Liver (tissue), 8 donors: ENCODE measurements at regions not wholly inside any gene's neighbourhood (a gene's known extent, or its start where the extent isn't known, plus 50 kb on each side); places are given as distances from the start of the nearest gene placed in this dataset.

Source experiments
- DNase-seq: peaks from one replicate; pipeline ENCODE4 v3.0.0-alpha.2; 2017; ENCODE audit warnings: low spot score
- H3K27ac ChIP-seq, 2 donors: one replicate each; pipeline ENCODE4 v1.7.0; 2013; ENCODE audit warnings: inconsistent platforms in 2 of 2, low read length in 2 of 2, control low read depth in 1 of 2, low read depth in 1 of 2, mild to moderate bottlenecking in 1 of 2
- H3K27me3 ChIP-seq, 4 donors: one replicate each; pipeline versions ENCODE4 v1.6.1 to v1.7.0; 2013; ENCODE audit warnings: low read length in 3 of 4, inconsistent platforms in 1 of 4, mild to moderate bottlenecking in 1 of 4, moderate library complexity in 1 of 4; ENCODE audit not compliant: control insufficient read depth in 4 of 4, insufficient read depth in 4 of 4
- H3K36me3 ChIP-seq, 4 donors: one replicate each; pipeline versions ENCODE4 v1.6.1 to v1.7.0; 2013; ENCODE audit warnings: low read length in 3 of 4, mild to moderate bottlenecking in 3 of 4, low read depth in 1 of 4, moderate library complexity in 1 of 4; ENCODE audit not compliant: control insufficient read depth in 4 of 4, insufficient read depth in 3 of 4
- H3K4me1 ChIP-seq, 4 donors: one replicate each; pipeline versions ENCODE4 v1.6.1 to v1.7.0; 2013; ENCODE audit warnings: low read length in 3 of 4, mild to moderate bottlenecking in 3 of 4, moderate library complexity in 1 of 4; ENCODE audit not compliant: control insufficient read depth in 4 of 4, insufficient read depth in 4 of 4
- H3K4me3 ChIP-seq, 3 donors: one replicate each; pipeline versions ENCODE4 v1.6.1 to v1.7.0; 2013; ENCODE audit warnings: low read length in 3 of 3, control low read depth in 1 of 3, low read depth in 1 of 3, mild to moderate bottlenecking in 1 of 3
- H3K9ac ChIP-seq, 2 donors: one replicate each; pipeline ENCODE4 v1.7.0; 2013; ENCODE audit warnings: low read length in 2 of 2, mild to moderate bottlenecking in 2 of 2, moderate library complexity in 2 of 2, control low read depth in 1 of 2, low read depth in 1 of 2
- H3K9me3 ChIP-seq, 4 donors: one replicate each; pipeline versions ENCODE4 v1.6.1 to v1.7.0; 2013; ENCODE audit warnings: low read length in 3 of 4; ENCODE audit not compliant: control insufficient read depth in 4 of 4
- ATF3 ChIP-seq: IDR thresholded peaks from 2 replicates; pipeline ENCODE4 v1.6.1; 2016; ENCODE audit warnings: antibody characterized with exemption
- CTCF ChIP-seq: fragments of 150-350 bp; IDR thresholded peaks from 2 replicates; pipeline ENCODE4 v1.5.1; 2017; ENCODE audit warnings: improper control_type of control experiment, low read depth, low read length; ENCODE audit not compliant: missing input control
- EGR1 ChIP-seq, 2 donors: IDR thresholded peaks; 2 replicates each; pipeline ENCODE4 v1.6.1; 2016 to 2018; ENCODE audit warnings: antibody characterized with exemption in 2 of 2, low read depth in 2 of 2
- FOXA1 ChIP-seq: IDR thresholded peaks from 2 replicates; pipeline ENCODE4 v1.6.1; 2016; ENCODE audit warnings: antibody characterized with exemption
- FOXA2 ChIP-seq: IDR thresholded peaks from 2 replicates; pipeline ENCODE4 v1.6.1; 2016; ENCODE audit warnings: antibody characterized with exemption
- GABPA ChIP-seq, 2 donors: IDR thresholded peaks in 1 of 2; conservative IDR thresholded peaks in 1 of 2; 2 replicates each; pipeline ENCODE4 v1.6.1; 2016; ENCODE audit warnings: antibody characterized with exemption in 2 of 2, mild to moderate bottlenecking in 1 of 2, moderate library complexity in 1 of 2
- HNF4A ChIP-seq, 2 donors: conservative IDR thresholded peaks; 2 replicates each; pipeline ENCODE4 v1.6.1; 2016; ENCODE audit warnings: antibody characterized with exemption in 2 of 2, mild to moderate bottlenecking in 2 of 2
- HNF4G ChIP-seq: IDR thresholded peaks from 2 replicates; pipeline ENCODE4 v1.6.1; 2016; ENCODE audit warnings: antibody characterized with exemption
- JUND ChIP-seq, 2 donors: IDR thresholded peaks; 2 replicates each; pipeline ENCODE4 v1.6.1; 2016; ENCODE audit warnings: antibody characterized with exemption in 2 of 2
- MAX ChIP-seq: IDR thresholded peaks from 2 replicates; pipeline ENCODE4 v1.6.1; 2016; ENCODE audit warnings: antibody characterized with exemption
- NR2F2 ChIP-seq: IDR thresholded peaks from 2 replicates; pipeline ENCODE4 v1.6.1; 2016; ENCODE audit warnings: antibody characterized with exemption
- RAD21 ChIP-seq, 2 donors: IDR thresholded peaks; 2 replicates each; pipeline ENCODE4 v1.6.1; 2016; ENCODE audit warnings: antibody characterized with exemption in 2 of 2, mild to moderate bottlenecking in 2 of 2
- REST ChIP-seq: IDR thresholded peaks from 2 replicates; pipeline ENCODE4 v1.6.1; 2016; ENCODE audit warnings: antibody characterized with exemption, mild to moderate bottlenecking
- RXRA ChIP-seq, 2 donors: IDR thresholded peaks; 2 replicates each; pipeline ENCODE4 v1.6.1; 2017 to 2018; ENCODE audit warnings: antibody characterized with exemption in 2 of 2, mild to moderate bottlenecking in 1 of 2
- SP1 ChIP-seq: IDR thresholded peaks from 2 replicates; pipeline ENCODE4 v1.6.1; 2018; ENCODE audit warnings: antibody characterized with exemption, mild to moderate bottlenecking
- TAF1 ChIP-seq: conservative IDR thresholded peaks from 2 replicates; pipeline ENCODE4 v1.6.1; 2016; ENCODE audit warnings: antibody characterized with exemption, mild to moderate bottlenecking
- YY1 ChIP-seq: IDR thresholded peaks from 2 replicates; pipeline ENCODE4 v1.6.1; 2016; ENCODE audit warnings: antibody characterized with exemption, mild to moderate bottlenecking
- ZBTB33 ChIP-seq: IDR thresholded peaks from 2 replicates; pipeline ENCODE4 v1.6.1; 2016; ENCODE audit warnings: antibody characterized with exemption
- WGBS: extraction: QIAGEN DNeasy Blood & Tissue Kit; methylation state at CpG from one replicate; pipeline ENCODE4 v1.1.7; 2013; 5-methylcytosine and 5-hydroxymethylcytosine counted together
- donor health status: healthy.
- donor health status: healthy.
- donor health status: healthy.
- donor health status: healthy.
- donor health status: healthy.

- TF ChIP-seq YY1 (no peak), ZBTB33 (no peak)
- Histone ChIP-seq H3K4me3 (no peak overlapping the region), H3K27me3 (no peaks in the 10 kb centered on the region), H3K9me3 (no peaks in the 10 kb centered on the region), H3K27ac (no peak overlapping the region), H3K36me3 (no peaks in the 10 kb centered on the region), H3K9ac (no peak overlapping the region), H3K4me1 (no peaks in the 10 kb centered on the region)
- no peak for DNase-seq
- 85% methylated on average over 11 of the region's 11 CpGs for WGBS
Observed at GRCh38 chr11:44426958-44427357, 117.0 kb upstream of the ALX4 start.

- Histone ChIP-seq H3K36me3 (no peaks in the 10 kb centered on the region), H3K9ac (no peak overlapping the region), H3K27me3 (no peaks in the 10 kb centered on the region), H3K27ac (no peak overlapping the region), H3K4me3 (no peak overlapping the region), H3K4me1 (no peaks in the 10 kb centered on the region), H3K9me3 (no peaks in the 10 kb centered on the region)
- WGBS, result 51% methylated on average over 8 of the region's 8 CpGs
- DNase-seq, result no peak
- TF ChIP-seq ZBTB33 (no peak), HNF4A (conservative IDR thresholded peaks at IDR 0.05) (no peak), REST (no peak), NR2F2 (no peak), RAD21 (IDR thresholded peaks at IDR 0.05) (no peak), SP1 (no peak), FOXA1 (no peak), HNF4G (no peak), YY1 (no peak), GABPA (IDR thresholded peaks at IDR 0.05 in 1 of 2, conservative IDR thresholded peaks at IDR 0.05 in 1 of 2) (no peak), MAX (no peak), RXRA (IDR thresholded peaks at IDR 0.05) (no peak), TAF1 (no peak), ATF3 (no peak), JUND (IDR thresholded peaks at IDR 0.05) (no peak), FOXA2 (no peak), CTCF (no peak), EGR1 (IDR thresholded peaks at IDR 0.05; ENCODE audit: low read depth in 2 of 2) (no peak)
Observed at GRCh38 chr11:44427432-44427831, 117.5 kb upstream of the ALX4 start.
